Rectal smooth muscle tissue (tissue), 1 donor: ENCODE measurements at regions not wholly inside any gene's neighbourhood (a gene's known extent, or its start where the extent isn't known, plus 50 kb on each side); places are given as distances from the start of the nearest gene placed in this dataset.

Source experiments
- H3K27ac ChIP-seq: one replicate; pipeline ENCODE4 v1.7.0; 2013; ENCODE audit warnings: low read depth, low read length, inconsistent platforms
- H3K27me3 ChIP-seq: one replicate; pipeline ENCODE4 v1.7.0; 2013; ENCODE audit warnings: low read length; ENCODE audit not compliant: control insufficient read depth, insufficient read depth
- H3K36me3 ChIP-seq: one replicate; pipeline ENCODE4 v1.7.0; 2013; ENCODE audit warnings: low read length; ENCODE audit not compliant: control insufficient read depth, insufficient read depth
- H3K4me1 ChIP-seq: one replicate; pipeline ENCODE4 v1.7.0; 2013; ENCODE audit warnings: low read length; ENCODE audit not compliant: control insufficient read depth, insufficient read depth
- H3K4me3 ChIP-seq: one replicate; pipeline ENCODE4 v1.7.0; 2013; ENCODE audit warnings: low read length
- H3K9ac ChIP-seq: one replicate; pipeline ENCODE4 v1.7.0; 2013; ENCODE audit warnings: low read length

DNA sequence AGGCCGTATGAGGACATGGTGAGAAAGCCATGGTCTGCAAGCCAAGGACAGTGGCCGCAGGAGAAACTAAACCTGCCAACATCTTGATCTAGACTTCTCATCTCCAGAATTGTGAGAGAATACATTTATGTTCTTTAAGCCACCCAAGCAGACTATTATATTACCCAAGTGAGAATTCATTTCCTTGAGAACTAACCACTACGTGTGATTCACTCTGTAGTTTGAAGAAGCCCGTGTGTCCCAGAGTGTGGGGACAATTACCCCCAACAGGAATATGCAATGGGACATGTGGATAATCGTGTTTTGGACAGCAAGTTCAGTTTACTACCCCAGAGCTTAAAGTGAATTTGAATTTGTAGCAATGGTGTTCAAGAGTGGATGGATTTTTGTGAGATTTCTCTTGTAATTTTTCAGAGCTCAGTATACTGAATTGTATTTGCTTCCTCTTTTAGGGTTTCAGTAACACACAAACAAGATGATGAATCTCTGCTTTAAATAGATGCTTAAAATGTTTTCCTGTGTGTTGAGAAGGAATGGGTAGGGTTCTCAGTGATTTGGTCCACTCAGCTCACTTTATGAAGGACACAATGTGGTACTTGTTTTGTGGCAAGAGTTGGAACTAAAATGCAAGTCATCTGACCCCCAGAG, 100.0 kb upstream of the ARHGAP20 start:
- Histone ChIP-seq H3K4me3 (no peak overlapping the region), H3K36me3 (no peaks in the 10 kb centered on the region), H3K9ac (no peak overlapping the region), H3K27ac (no peak overlapping the region), H3K27me3 (no peaks in the 10 kb centered on the region), H3K4me1 (no peaks in the 10 kb centered on the region)

GRCh38 chr11:110809417-110810199, 97.4 kb upstream of the ARHGAP20 start:
- Histone ChIP-seq H3K4me1 (no peaks in the 10 kb centered on the region), H3K9ac (no peak overlapping the region), H3K27me3 (no peaks in the 10 kb centered on the region), H3K27ac (no peak overlapping the region), H3K4me3 (no peak overlapping the region), H3K36me3 (no peaks in the 10 kb centered on the region)

GRCh38 chr11:110808248-110808647, 96.0 kb upstream of the ARHGAP20 start:
- no peak overlapping the region for H3K9ac ChIP-seq
- H3K27ac ChIP-seq, result no peak overlapping the region
- H3K36me3 ChIP-seq, result no peaks in the 10 kb centered on the region
- H3K4me3 ChIP-seq, result no peak overlapping the region
- H3K27me3 ChIP-seq, result no peaks in the 10 kb centered on the region
- H3K4me1 ChIP-seq, result no peaks in the 10 kb centered on the region

DNA sequence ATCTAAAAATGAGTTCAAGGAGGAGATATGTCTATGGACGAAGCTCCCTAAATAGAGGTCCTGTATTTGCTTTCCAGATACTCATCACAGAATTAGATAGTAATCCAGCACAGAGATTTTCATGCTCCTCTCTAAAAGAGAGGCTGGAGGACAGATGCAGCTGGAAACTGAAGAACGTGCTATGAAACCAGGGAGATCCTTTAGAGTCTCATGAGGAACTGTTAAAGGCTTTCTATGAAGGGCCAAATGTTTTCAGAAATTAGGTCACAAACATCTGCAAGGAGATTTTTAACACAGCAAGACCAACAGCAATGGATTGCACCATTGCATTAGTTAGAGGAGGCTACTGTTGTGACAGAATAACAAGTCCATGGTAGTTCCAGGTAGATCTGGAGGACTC, 95.6 kb upstream of the ARHGAP20 start:
- Histone ChIP-seq H3K4me1 (no peaks in the 10 kb centered on the region), H3K27me3 (no peaks in the 10 kb centered on the region), H3K36me3 (no peaks in the 10 kb centered on the region), H3K9ac (no peak overlapping the region), H3K27ac (no peak overlapping the region), H3K4me3 (no peak overlapping the region)

- Histone ChIP-seq H3K4me3 (no peak overlapping the region), H3K4me1 (no peaks in the 10 kb centered on the region), H3K27me3 (no peaks in the 10 kb centered on the region), H3K27ac (no peak overlapping the region), H3K9ac (no peak overlapping the region), H3K36me3 (no peaks in the 10 kb centered on the region)
These were observed 93.5 kb upstream of the ARHGAP20 start for GRCh38 chr11:110805756-110806155.

DNA sequence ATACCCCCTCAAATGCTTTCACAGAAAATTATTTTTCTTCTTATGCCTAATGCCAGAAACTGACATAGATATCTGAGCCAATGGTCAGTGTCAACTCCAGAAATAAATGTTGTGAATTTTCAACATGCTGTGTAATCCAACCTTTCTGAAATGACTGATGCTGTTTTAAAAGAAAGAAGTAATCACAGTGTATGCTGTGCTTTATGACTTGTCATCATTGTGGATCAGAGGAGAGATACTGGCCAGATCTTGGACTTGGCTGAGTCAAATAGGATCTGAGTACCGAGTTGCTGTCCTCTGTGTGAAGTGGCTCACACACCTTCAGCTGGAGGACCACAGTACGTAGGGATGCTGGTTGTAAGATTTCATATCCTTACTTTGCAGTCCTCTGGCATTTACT, 89.9 kb upstream of the ARHGAP20 start:
- H3K27ac ChIP-seq, result no peak overlapping the region
- H3K27me3 ChIP-seq, result no peaks in the 10 kb centered on the region
- no peak overlapping the region for H3K9ac ChIP-seq
- H3K36me3 ChIP-seq, result no peaks in the 10 kb centered on the region
- no peaks in the 10 kb centered on the region for H3K4me1 ChIP-seq
- H3K4me3 ChIP-seq, result no peak overlapping the region

DNA sequence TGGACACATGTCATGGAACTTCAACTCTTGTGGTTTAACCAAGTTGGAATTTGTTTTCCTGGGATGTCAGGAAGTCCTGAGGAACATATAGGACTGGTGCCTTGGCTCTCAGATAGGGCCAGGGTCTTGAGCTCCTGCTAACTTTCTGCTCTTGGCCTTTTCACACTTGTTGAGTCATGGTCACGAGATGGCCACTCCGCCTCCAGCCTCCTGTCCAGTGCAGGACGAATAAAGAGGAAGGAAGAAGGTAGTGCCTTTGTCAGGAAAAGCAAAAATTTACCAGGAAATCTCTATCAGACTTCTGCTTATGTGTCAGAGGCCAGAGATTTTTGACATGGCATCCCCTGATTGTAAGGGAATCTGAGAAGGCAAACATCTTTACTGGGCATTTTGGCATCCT, 89.1 kb upstream of the ARHGAP20 start:
- no peak overlapping the region for H3K27ac ChIP-seq
- no peak overlapping the region for H3K4me3 ChIP-seq
- H3K27me3 ChIP-seq, result no peaks in the 10 kb centered on the region
- H3K4me1 ChIP-seq, result no peaks in the 10 kb centered on the region
- no peak overlapping the region for H3K9ac ChIP-seq
- no peaks in the 10 kb centered on the region for H3K36me3 ChIP-seq

DNA sequence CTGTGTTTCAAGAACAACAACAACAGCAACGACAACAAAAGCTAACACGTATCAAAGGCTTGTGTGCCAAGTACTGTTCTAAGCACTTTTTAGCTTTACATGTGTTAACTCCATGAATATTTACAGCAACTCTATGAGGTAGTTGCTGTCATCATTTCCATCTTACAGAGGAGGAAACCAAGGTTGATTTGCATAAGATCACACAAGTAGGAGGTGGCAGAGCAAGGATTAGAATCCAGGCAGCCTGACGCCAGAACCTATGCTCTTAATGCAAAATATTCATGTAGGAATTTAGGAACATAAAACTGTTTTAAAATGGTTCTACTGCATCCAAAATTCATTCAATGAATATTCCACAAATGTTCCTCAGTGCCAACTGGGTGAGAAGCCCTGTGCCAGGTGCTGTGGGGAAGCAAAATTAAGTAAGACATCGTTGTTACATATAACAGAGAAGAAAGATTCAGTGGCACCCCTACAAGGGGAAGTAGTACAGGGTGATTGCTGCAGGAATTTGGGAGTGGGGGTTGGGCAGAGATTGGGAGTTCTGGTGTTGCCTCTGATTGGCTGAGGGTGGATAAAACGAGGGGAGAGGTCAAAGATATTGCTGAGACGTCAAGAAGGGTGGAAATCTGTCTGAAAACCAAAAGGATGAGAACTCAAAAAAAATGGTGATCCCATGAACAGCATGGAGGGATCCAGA, 86.1 kb upstream of the ARHGAP20 start:
- H3K27me3 ChIP-seq, result no peaks in the 10 kb centered on the region
- H3K4me3 ChIP-seq, result no peak overlapping the region
- no peaks in the 10 kb centered on the region for H3K4me1 ChIP-seq
- H3K9ac ChIP-seq, result no peak overlapping the region
- H3K36me3 ChIP-seq, result no peaks in the 10 kb centered on the region
- H3K27ac ChIP-seq, result no peak overlapping the region

DNA sequence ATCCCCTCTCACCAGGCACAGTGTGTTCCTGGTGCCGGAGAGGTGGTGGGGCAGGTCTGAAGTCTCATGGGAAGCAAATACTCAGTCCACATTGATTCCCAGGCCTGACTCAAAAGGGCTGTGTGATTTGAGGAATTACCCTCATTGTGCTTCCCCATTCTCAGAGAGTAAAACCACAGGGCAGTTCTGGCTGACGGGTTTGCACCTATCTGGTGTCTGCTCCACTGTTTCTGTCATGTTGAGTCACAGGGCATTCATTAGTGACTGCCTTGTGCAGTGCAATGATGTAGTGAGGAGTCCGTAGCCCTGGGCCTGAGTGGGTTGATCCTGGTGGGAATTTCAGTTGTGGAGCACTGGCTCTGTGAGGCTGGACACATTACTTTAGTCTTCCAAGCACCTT, 85.2 kb upstream of the ARHGAP20 start:
- Histone ChIP-seq H3K4me3 (no peak overlapping the region), H3K9ac (no peak overlapping the region), H3K4me1 (no peaks in the 10 kb centered on the region), H3K36me3 (no peaks in the 10 kb centered on the region), H3K27ac (no peak overlapping the region), H3K27me3 (no peaks in the 10 kb centered on the region)

GRCh38 chr11:110795112-110795624, 82.9 kb upstream of the ARHGAP20 start:
- H3K27me3 ChIP-seq, result no peaks in the 10 kb centered on the region
- H3K36me3 ChIP-seq, result no peaks in the 10 kb centered on the region
- H3K27ac ChIP-seq, result no peak overlapping the region
- H3K4me3 ChIP-seq, result no peak overlapping the region
- no peak overlapping the region for H3K9ac ChIP-seq
- H3K4me1 ChIP-seq, result no peaks in the 10 kb centered on the region

- no peak overlapping the region for H3K4me3 ChIP-seq
These were observed 81.3 kb upstream of the ARHGAP20 start for GRCh38 chr11:110793556-110793955.

DNA sequence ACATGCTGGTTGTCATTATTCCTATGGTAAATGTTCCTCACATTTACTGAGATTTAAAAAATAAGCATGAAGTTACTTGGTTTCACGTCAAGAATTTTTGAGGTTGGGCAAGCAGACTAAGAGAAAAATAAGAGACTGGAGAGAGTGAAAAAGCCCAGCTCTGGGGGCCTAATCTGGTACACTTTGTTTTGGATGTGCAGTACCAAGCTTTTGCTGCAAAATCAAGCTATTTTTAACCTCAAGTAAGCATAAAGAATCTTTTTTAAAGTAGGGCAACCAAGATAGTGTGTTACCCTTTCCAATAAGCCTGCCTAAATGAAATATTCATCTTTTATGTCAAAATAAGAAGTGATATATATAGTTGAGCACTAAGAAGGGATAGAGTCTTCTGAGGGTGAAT, 79.4 kb upstream of the ARHGAP20 start:
- Histone ChIP-seq H3K9ac (no peak overlapping the region), H3K27ac (no peak overlapping the region), H3K4me3 (no peak overlapping the region), H3K27me3 (no peaks in the 10 kb centered on the region), H3K36me3 (no peaks in the 10 kb centered on the region), H3K4me1 (no peaks in the 10 kb centered on the region)

More at GRCh38 chr11:110793556-110793955, 81.3 kb upstream of the ARHGAP20 start:
- Histone ChIP-seq H3K36me3 (no peaks in the 10 kb centered on the region), H3K4me1 (no peaks in the 10 kb centered on the region), H3K27ac (no peak overlapping the region), H3K9ac (no peak overlapping the region), H3K27me3 (no peaks in the 10 kb centered on the region)
